BE2C (cell line): ENCODE measurements at regions not wholly inside any gene's neighbourhood (a gene's known extent, or its start where the extent isn't known, plus 50 kb on each side); places are given as distances from the start of the nearest gene placed in this dataset.
"Not testable (repeated sequence)": the region's sequence is repeated elsewhere in the genome, so short reads cannot be mapped to it uniquely, and the experiment has no call there.

Source experiments
- DNase-seq: peaks from one replicate; pipeline ENCODE4 v3.0.0-alpha.2; 2020
- H3K27me3 ChIP-seq: fragments of 250-450 bp; sonication (Bioruptor Pico); 2 replicates; pipeline ENCODE4 v1.5.1; 2020; ENCODE audit warnings: mild to moderate bottlenecking
- H3K36me3 ChIP-seq: fragments of 250-450 bp; sonication (Bioruptor Pico); 2 replicates; pipeline ENCODE4 v1.5.1; 2020; ENCODE audit warnings: mild to moderate bottlenecking
- H3K4me1 ChIP-seq: fragments of 250-450 bp; sonication (Bioruptor Pico); 2 replicates; pipeline ENCODE4 v1.5.1; 2020
- H3K4me3 ChIP-seq: 2 replicates; pipeline ENCODE4 v1.5.1; 2011; ENCODE audit warnings: low read depth, low read length
- H3K9me3 ChIP-seq: fragments of 250-450 bp; sonication (Bioruptor Pico); 2 replicates; pipeline ENCODE4 v1.5.1; 2020
- TF ChIP-seq, protein P1 (sequence below): IDR thresholded peaks from 2 replicates; pipeline ENCODE4 v1.5.1; 2012; ENCODE audit warnings: mild to moderate bottlenecking, low read depth, low read length

DNA sequence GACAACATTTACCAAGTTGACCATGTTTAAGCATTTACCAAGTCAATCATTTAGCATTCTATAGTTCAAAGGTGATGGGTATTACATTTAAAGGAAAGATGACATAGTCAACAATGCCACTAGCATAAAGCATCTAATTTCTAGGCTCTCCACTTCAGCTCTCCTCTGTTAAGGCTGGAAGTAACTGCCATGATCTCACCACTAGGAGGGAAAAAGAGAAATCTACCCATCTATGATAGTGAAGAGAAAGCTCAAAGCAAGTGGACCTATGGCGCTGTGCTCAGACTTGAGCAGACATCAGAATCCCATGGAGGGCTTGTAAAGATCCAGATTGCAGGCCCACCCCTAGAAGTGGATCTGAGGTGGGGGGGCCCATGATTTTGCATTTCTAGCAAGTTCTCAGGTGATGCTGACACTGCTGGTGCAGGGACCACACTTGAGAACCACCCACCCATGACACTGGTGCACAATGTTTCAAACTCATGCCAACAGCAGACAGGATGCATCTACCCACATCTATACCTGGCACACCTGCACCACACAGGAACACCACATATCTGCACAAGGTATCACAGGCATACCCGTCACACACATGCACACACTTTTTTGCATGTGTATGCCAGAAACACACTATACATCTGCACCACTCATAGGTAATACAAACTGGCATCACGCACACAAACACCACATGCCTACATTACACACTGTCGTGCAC is 392.9 kb upstream of the RUNX1 start:
- Histone ChIP-seq H3K36me3 (no peaks in the 10 kb centered on the region), H3K4me3 (no peak overlapping the region), H3K4me1 (no peaks in the 10 kb centered on the region), H3K9me3 (0 out of 2 replicates have a peak, but pooled peaks cover 4% of the 10 kb centered on the region), H3K27me3 (no peaks in the 10 kb centered on the region)
- TF ChIP-seq, protein P1, sequence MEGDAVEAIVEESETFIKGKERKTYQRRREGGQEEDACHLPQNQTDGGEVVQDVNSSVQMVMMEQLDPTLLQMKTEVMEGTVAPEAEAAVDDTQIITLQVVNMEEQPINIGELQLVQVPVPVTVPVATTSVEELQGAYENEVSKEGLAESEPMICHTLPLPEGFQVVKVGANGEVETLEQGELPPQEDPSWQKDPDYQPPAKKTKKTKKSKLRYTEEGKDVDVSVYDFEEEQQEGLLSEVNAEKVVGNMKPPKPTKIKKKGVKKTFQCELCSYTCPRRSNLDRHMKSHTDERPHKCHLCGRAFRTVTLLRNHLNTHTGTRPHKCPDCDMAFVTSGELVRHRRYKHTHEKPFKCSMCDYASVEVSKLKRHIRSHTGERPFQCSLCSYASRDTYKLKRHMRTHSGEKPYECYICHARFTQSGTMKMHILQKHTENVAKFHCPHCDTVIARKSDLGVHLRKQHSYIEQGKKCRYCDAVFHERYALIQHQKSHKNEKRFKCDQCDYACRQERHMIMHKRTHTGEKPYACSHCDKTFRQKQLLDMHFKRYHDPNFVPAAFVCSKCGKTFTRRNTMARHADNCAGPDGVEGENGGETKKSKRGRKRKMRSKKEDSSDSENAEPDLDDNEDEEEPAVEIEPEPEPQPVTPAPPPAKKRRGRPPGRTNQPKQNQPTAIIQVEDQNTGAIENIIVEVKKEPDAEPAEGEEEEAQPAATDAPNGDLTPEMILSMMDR = no peak
- DNase-seq = no peak

DNA sequence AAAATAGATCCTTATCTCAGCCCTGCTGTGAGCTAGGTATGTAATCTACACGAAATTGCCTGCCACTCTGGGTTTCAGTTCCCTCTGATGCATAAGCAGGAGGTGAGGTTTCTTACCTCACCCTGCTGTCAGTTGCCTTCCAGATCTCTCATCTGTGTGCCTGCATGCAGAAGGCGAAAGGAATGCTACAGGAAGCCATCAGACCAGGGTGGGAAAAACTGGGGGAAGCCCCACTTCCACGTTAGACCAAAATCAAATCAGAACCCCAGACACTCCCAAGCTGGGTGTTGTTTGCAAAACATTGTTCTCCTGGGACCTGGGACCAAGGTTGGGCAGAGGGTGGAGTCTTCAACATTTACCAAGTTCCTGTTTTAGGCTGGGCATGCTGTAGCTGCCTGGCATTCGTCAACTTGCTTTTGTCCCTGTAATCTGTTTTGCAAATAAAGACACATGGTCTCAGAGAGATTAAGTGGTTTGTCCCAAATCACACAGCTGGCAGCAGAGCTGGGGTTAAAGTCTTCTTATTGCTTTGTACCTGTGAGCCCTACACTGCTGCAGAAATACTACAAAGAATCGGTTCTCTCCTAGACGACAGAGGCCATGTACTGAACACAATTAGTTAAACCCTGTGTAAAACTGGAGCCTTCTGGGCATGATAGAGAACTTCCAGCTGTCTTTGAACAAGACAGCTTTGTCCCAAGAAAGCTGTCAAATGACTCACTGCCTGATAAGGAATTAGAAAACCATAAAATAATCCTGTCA is 389.7 kb upstream of the RUNX1 start:
- DNase-seq = no peak
- Histone ChIP-seq H3K4me1 (no peaks in the 10 kb centered on the region), H3K36me3 (no peaks in the 10 kb centered on the region), H3K4me3 (no peak overlapping the region), H3K9me3 (no peaks in the 10 kb centered on the region), H3K27me3 (no peaks in the 10 kb centered on the region)
- TF ChIP-seq, protein P1 = no peak

DNA sequence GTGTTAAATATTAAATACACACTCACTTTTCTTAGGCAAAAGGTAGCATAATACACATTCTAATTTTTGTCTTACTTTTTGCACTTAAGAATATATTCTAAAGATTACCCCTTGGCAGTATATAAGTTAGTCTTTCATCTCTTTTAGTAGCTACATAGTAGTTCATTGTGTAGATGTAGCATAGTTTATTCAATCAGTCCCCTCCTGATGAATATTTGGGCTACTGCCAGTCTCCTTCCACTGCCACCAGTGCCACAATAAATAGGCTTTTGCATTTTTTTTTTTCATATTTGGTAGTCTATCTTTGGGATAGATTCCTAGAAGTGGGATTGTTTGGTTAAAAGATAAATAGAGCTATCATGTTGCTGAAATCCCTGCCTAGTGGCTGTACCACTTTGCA is 388.8 kb upstream of the RUNX1 start:
- DNase-seq = no peak
- Histone ChIP-seq H3K27me3 (no peaks in the 10 kb centered on the region), H3K4me3 (no peak overlapping the region), H3K4me1 (no peaks in the 10 kb centered on the region), H3K36me3 (no peaks in the 10 kb centered on the region), H3K9me3 (no peaks in the 10 kb centered on the region)
- TF ChIP-seq, protein P1 = no peak

DNA sequence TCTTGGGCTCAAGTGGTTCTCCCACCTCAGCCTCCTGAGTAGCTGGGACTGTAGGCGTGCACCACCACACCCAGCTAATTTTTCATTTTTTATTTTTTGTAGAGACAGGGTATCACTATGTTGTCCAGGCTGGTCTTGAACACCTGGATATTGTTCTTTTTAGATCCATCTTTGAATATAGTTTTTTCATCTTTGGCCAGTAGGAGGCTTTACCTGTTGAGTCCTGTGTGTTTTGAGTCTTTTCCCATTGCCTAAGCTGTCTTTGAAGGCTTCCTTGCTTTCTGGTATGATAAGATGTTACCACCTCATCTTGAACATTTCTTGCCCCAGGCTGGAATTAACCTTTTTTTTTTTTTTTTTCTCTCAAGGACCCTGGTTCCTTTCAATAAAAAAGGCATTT is 387.8 kb upstream of the RUNX1 start:
- Histone ChIP-seq H3K4me3 (no peak overlapping the region), H3K4me1 (no peaks in the 10 kb centered on the region), H3K36me3 (no peaks in the 10 kb centered on the region), H3K9me3 (no peaks in the 10 kb centered on the region), H3K27me3 (no peaks in the 10 kb centered on the region)
- TF ChIP-seq, protein P1 = no peak
- no peak for DNase-seq

DNA sequence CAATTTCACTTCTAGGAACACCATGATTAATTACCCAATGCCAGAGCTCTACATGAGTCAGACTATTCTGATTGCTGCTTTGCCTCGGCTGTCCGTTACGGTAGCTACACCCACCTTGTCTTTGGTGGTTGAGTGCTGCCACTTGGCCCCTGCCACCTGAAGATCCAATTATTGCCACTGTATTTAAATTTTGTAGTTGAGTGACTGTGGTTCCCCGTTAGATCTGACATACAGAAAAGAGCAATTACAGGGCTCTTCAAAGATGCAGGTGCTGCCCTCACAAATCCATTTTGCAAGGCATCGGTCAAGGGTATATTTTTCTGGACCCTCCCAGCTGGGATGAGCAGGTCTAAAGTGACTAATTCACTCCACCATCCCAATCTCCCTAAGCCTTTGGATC is 383.5 kb upstream of the RUNX1 start:
- not testable (repeated sequence) for H3K36me3 ChIP-seq, H3K9me3 ChIP-seq, H3K27me3 ChIP-seq, DNase-seq, H3K4me1 ChIP-seq, H3K4me3 ChIP-seq

DNA sequence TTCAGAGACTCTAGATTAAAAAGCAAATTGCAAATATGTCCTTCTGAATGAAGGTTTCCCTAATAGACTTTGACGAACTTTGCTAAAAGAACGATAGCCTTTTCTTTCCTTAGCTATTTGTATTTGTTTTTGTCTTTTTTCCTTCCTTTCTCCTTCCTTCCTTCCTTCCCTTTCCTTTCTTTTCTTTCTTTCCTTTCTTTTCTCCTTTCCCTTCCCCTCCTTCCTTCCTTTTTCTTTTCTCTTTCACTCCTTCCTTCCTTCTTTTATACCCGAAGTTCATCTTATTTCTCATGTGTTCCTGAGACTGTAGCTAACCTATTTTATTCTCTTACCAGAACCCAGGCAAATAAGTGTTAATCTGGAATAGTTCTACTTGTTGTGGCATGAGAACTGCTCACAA is 381.2 kb upstream of the RUNX1 start:
- Histone ChIP-seq H3K36me3 (no peaks in the 10 kb centered on the region), H3K4me1 (no peaks in the 10 kb centered on the region), H3K9me3 (no peaks in the 10 kb centered on the region), H3K27me3 (no peaks in the 10 kb centered on the region), H3K4me3 (no peak overlapping the region)
- no peak for DNase-seq
- TF ChIP-seq, protein P1 = no peak
